GM10266 (cell line): ENCODE measurements at regions not wholly inside any gene's neighbourhood (a gene's known extent, or its start where the extent isn't known, plus 50 kb on each side); places are given as distances from the start of the nearest gene placed in this dataset.

Experiments
- DNase-seq: peaks from one replicate; pipeline ENCODE4 v3.0.0; 2012; ENCODE audit errors: extremely low spot score
- CTCF ChIP-seq: IDR thresholded peaks from 2 replicates; pipeline ENCODE4 v1.5.1; 2012; ENCODE audit warnings: mild to moderate bottlenecking, low read depth; ENCODE audit not compliant: control insufficient read depth, insufficient read depth; ENCODE audit errors: missing control alignments

- DNase-seq: no peak
- no peak for TF ChIP-seq CTCF
These were observed 119.2 kb upstream of the TTC29 start for GRCh38 chr4:147064856-147065255.

GRCh38 chr4:147068564-147068963 is 122.9 kb upstream of the TTC29 start:
- no peak for TF ChIP-seq CTCF
- DNase-seq: no peak

- no peak for TF ChIP-seq CTCF
- DNase-seq: no peak
These were observed 125.6 kb upstream of the TTC29 start for GRCh38 chr4:147071209-147071740.

GRCh38 chr4:147076179-147076578 is 130.5 kb upstream of the TTC29 start:
- no peak for DNase-seq
- no peak for TF ChIP-seq CTCF

GRCh38 chr4:147076728-147077127 is 131.1 kb upstream of the TTC29 start:
- no peak for DNase-seq
- TF ChIP-seq CTCF: no peak

- no peak for DNase-seq
- TF ChIP-seq CTCF: no peak
These were observed 132.7 kb upstream of the TTC29 start for GRCh38 chr4:147078362-147078761.

- DNase-seq: no peak
- TF ChIP-seq CTCF: no peak
These were observed 133.4 kb upstream of the TTC29 start for GRCh38 chr4:147078875-147079658.
